ENCODE measurements at regions not wholly inside any gene's neighbourhood (a gene's known extent, or its start where the extent isn't known, plus 50 kb on each side); places are given as distances from the start of the nearest gene placed in this dataset.

DNA sequence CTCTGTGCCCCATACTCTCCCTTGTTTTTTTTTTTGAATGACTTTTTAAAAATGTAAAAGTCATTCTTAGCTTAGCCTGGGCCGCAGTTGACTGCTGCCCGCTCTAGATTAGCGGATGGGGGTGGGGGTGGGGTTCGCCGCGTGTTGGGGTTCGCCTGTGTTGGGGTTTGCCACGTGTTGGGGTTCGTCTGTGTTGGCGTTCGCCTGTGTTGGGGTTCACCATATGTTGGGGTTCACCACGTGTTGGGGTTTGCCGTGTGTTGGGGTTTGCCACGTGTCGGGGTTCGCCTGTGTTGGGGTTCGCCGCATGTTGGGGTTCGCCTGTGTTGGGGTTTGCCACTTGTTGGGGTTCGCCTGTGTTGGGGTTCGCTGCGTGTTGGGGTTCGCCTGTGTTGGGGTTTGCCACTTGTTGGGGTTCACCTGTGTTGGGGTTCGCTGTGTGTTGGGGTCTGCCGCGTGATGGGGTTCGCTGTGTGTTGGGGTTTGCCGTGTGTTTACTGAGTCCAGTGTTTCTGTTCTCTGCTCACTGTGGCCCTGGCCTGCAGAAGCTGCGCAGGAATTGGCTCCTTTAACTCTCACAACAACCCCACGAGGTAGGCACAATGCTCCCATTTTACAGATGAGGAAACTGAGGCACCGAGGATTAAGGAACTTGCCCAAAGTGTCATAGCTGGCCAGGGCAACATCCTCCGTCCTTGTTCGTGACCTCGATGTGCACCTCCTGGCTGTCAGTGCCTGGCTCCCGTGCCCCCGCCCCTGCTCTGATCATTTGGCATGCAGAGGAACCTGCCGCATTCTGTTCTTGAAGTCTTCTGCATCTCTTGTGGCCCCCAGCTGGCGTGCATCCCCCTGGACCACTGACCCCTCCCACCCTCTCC lies 96.6 kb upstream of the CIBAR2 start:
- TF ChIP-seq CTCF (IDR thresholded peaks at IDR 0.05) (no peak), POLR2A (IDR thresholded peaks at IDR 0.05) (no peak), EP300 (IDR thresholded peaks at IDR 0.05) (no peak)
